Fibroblast of skin of right quadriceps (primary cell): ENCODE measurements at regions not wholly inside any gene's neighbourhood (a gene's known extent, or its start where the extent isn't known, plus 50 kb on each side); places are given as distances from the start of the nearest gene placed in this dataset.

Experiments
- DNase-seq: peaks from one replicate; pipeline ENCODE4 v3.0.0-alpha.2; 2013

- DNase-seq = peak; percentile 35
Observed at GRCh38 chr1:17488995-17489767, 49.7 kb upstream of the RCC2 start.
